ENCODE measurements at regions not wholly inside any gene's neighbourhood (a gene's known extent, or its start where the extent isn't known, plus 50 kb on each side); places are given as distances from the start of the nearest gene placed in this dataset.

DNA sequence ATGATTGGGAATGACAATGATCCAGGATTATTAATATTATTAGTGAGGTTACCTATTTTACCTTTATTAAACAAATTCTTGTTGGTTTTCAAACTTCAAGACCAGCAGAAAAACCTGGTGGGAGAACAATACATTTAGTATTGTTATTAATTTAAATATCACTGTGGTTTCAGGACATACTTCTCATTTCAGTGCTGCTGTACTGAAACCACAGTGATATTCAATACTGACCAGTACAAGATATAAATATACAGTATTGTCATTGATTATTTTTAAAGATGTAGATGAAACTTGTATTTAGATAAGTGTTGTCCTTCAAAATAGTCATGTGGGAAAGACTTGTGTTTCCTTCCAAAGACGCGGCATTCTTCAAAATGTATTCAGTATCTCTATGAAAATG lies 1047.3 kb upstream of the CELF4 start:
- Mint-ChIP-seq H3K9me3 (no peaks in the 10 kb centered on the region), H3K27ac (no peak overlapping the region), H3K36me3 (ENCODE audit: low read depth) (no peaks in the 10 kb centered on the region), H3K4me3 (no peak overlapping the region), H3K4me1 (peaks cover 2% of the 10 kb centered on the region), H3K27me3 (ENCODE audit: insufficient read depth) (no peaks in the 10 kb centered on the region)
- no peaks in the 10 kb centered on the region for H3K9me3 ChIP-seq (ENCODE audit: control insufficient read depth, low read length)
- H3K27me3 ChIP-seq (ENCODE audit: control insufficient read depth, insufficient read depth, low read length, poor library complexity, severe bottlenecking): no peaks in the 10 kb centered on the region
- no peaks in the 10 kb centered on the region for H3K4me1 ChIP-seq (ENCODE audit: control insufficient read depth, insufficient read depth, low read length)
- TF ChIP-seq CTCF (conservative IDR thresholded peaks at IDR 0.05): no peak
- no peak for DNase-seq
- WGBS, 2 experiments (ENCODE audit: insufficient coverage in 1 of 2, insufficient read length in 1 of 2): 100% methylated on average over 2 of the region's 2 CpGs
- no peak overlapping the region for H3K27ac ChIP-seq (ENCODE audit: low read depth, low read length)
- no peaks in the 10 kb centered on the region for H3K36me3 ChIP-seq (ENCODE audit: control insufficient read depth, insufficient read depth, low read length)
- H3K9ac ChIP-seq (ENCODE audit: extremely low read depth, low read length, poor library complexity, severe bottlenecking): no peak overlapping the region
- no peak overlapping the region for H3K4me3 ChIP-seq (ENCODE audit: low read length)

GRCh38 chr18:38611036-38611964 lies 1045.7 kb upstream of the CELF4 start:
- H3K4me1 ChIP-seq (ENCODE audit: control insufficient read depth, insufficient read depth, low read length): no peaks in the 10 kb centered on the region
- no peak for DNase-seq
- Mint-ChIP-seq H3K9me3 (no peaks in the 10 kb centered on the region), H3K36me3 (ENCODE audit: low read depth) (no peaks in the 10 kb centered on the region), H3K4me3 (no peak overlapping the region), H3K27me3 (ENCODE audit: insufficient read depth) (no peaks in the 10 kb centered on the region), H3K4me1 (peaks cover 2% of the 10 kb centered on the region), H3K27ac (no peak overlapping the region)
- H3K27me3 ChIP-seq (ENCODE audit: control insufficient read depth, insufficient read depth, low read length, poor library complexity, severe bottlenecking): no peaks in the 10 kb centered on the region
- no peak for TF ChIP-seq CTCF (conservative IDR thresholded peaks at IDR 0.05)
- H3K4me3 ChIP-seq (ENCODE audit: low read length): no peak overlapping the region
- WGBS, 2 experiments (ENCODE audit: insufficient coverage in 1 of 2, insufficient read length in 1 of 2): 94% methylated on average over 7 to 9 of the region's 9 CpGs
- no peak overlapping the region for H3K27ac ChIP-seq (ENCODE audit: low read depth, low read length)
- no peaks in the 10 kb centered on the region for H3K9me3 ChIP-seq (ENCODE audit: control insufficient read depth, low read length)
- H3K9ac ChIP-seq (ENCODE audit: extremely low read depth, low read length, poor library complexity, severe bottlenecking): no peak overlapping the region
- no peaks in the 10 kb centered on the region for H3K36me3 ChIP-seq (ENCODE audit: control insufficient read depth, insufficient read depth, low read length)

- Mint-ChIP-seq H3K9me3 (no peaks in the 10 kb centered on the region), H3K27ac (no peak overlapping the region), H3K4me3 (no peak overlapping the region), H3K4me1 (peaks cover 25% of the 10 kb centered on the region), H3K36me3 (ENCODE audit: low read depth) (no peaks in the 10 kb centered on the region), H3K27me3 (ENCODE audit: insufficient read depth) (no peaks in the 10 kb centered on the region)
- WGBS, 2 experiments (ENCODE audit: insufficient coverage in 1 of 2, insufficient read length in 1 of 2): 100% methylated on average over 2 of the region's 2 CpGs
- Histone ChIP-seq H3K27ac (ENCODE audit: low read depth, low read length) (no peak overlapping the region), H3K9me3 (ENCODE audit: control insufficient read depth, low read length) (no peaks in the 10 kb centered on the region), H3K9ac (ENCODE audit: extremely low read depth, low read length, poor library complexity, severe bottlenecking) (no peak overlapping the region), H3K4me1 (ENCODE audit: control insufficient read depth, insufficient read depth, low read length) (peaks cover 7% of the 10 kb centered on the region), H3K4me3 (ENCODE audit: low read length) (no peak overlapping the region), H3K36me3 (ENCODE audit: control insufficient read depth, insufficient read depth, low read length) (no peaks in the 10 kb centered on the region), H3K27me3 (ENCODE audit: control insufficient read depth, insufficient read depth, low read length, poor library complexity, severe bottlenecking) (no peaks in the 10 kb centered on the region)
- TF ChIP-seq CTCF (conservative IDR thresholded peaks at IDR 0.05): no peak
- no peak for DNase-seq
Measured at GRCh38 chr18:38606841-38607240, 1041.2 kb upstream of the CELF4 start.

Measured in endodermal cell (in vitro differentiated cells).